HUES6 (cell line): ENCODE measurements at regions not wholly inside any gene's neighbourhood (a gene's known extent, or its start where the extent isn't known, plus 50 kb on each side); places are given as distances from the start of the nearest gene placed in this dataset.

Experiments used
- H3K27ac ChIP-seq: 2 replicates; pipeline ENCODE4 v1.7.0; 2013; ENCODE audit warnings: low read depth, mild to moderate bottlenecking, low read length, inconsistent platforms
- H3K27me3 ChIP-seq: 2 replicates; pipeline ENCODE4 v1.6.1; 2013; ENCODE audit warnings: low read length; ENCODE audit not compliant: control insufficient read depth, insufficient read depth
- H3K36me3 ChIP-seq: 2 replicates; pipeline ENCODE4 v1.6.1; 2013; ENCODE audit warnings: low read length; ENCODE audit not compliant: control insufficient read depth, insufficient read depth
- H3K4me1 ChIP-seq: 2 replicates; pipeline ENCODE4 v1.6.1; 2013; ENCODE audit warnings: low read length; ENCODE audit not compliant: control insufficient read depth, insufficient read depth
- H3K4me3 ChIP-seq: 2 replicates; pipeline ENCODE4 v1.5.1; 2013; ENCODE audit warnings: low read depth, low read length
- H3K9ac ChIP-seq: one replicate; pipeline ENCODE4 v1.6.1; 2013; ENCODE audit warnings: mild to moderate bottlenecking, low read length
- H3K9me3 ChIP-seq: 2 replicates; pipeline ENCODE4 v1.6.1; 2013; ENCODE audit warnings: low read depth, low read length; ENCODE audit not compliant: control insufficient read depth, insufficient read depth

DNA sequence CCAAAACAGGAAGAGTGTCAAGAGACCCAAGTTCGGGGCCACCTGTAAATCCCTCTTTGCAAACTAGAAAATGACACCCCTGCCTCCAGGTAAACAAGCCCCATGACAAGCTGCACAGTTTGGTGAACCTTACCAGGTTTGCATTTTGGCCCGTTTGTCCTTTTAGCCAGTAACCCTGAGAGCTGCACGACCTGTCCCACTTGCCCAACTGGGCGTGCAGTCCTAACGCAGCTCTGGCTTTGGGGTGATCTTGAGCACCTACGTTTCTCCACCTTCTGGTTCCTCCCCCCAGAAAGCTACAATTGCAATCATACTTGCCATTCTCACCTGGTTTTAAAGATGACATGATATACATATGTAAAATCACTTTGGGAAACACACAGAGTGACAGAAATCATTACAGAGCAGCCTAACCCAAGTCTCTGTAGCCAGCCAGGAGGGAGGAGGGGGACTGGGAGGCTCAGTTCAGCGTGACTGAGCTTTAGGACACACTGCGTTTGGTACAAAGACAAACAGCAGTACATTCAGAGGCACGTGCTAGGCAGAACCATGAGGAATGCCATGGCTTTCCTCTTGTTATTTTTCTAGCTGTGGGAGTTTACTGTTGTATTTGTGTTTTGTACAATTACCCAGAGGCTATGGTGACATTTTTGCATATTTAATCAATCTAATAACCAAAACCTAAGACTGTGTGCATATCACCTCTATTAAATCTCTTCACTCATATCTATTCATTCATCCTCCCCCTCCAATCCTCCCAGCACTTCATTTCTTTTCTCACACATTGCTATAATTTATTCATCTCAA, 304.0 kb downstream of the IRS1 start:
- no peak overlapping the region for H3K9ac ChIP-seq
- H3K9me3 ChIP-seq: no peaks in the 10 kb centered on the region

DNA sequence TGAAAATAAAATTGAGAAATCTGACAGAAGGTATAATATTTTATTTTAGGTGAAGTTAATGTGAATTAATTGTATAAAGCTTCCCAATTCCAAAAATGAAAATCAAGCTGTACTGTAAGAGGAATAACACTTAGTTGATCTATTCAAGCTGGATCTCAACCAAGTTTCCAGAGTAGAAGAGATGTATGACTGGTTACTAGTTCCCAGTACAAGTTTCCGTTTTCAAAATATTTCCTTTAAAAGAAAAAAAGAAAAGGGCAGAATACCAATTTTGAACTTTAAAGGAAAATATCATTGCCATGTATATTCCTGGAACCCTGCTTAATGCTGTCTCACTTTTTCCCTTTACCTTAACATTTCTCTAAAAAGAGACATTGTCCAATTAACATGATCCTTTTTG, 308.5 kb downstream of the IRS1 start:
- peaks cover 3% of the 10 kb centered on the region; the same call in 1 of the 2 replicates for H3K4me1 ChIP-seq
- no peaks in the 10 kb centered on the region for H3K27me3 ChIP-seq
- no peak overlapping the region for H3K9ac ChIP-seq
- no peaks in the 10 kb centered on the region for H3K36me3 ChIP-seq
- H3K9me3 ChIP-seq: no peaks in the 10 kb centered on the region
- H3K4me3 ChIP-seq: no peak overlapping the region
- H3K27ac ChIP-seq: no peak overlapping the region

More for the DNA sequence above, 304.0 kb downstream of the IRS1 start:
- Histone ChIP-seq H3K4me1 (peaks cover 3% of the 10 kb centered on the region; the same call in 1 of the 2 replicates), H3K36me3 (no peaks in the 10 kb centered on the region), H3K27ac (no peak overlapping the region), H3K27me3 (no peaks in the 10 kb centered on the region), H3K4me3 (no peak overlapping the region)

DNA sequence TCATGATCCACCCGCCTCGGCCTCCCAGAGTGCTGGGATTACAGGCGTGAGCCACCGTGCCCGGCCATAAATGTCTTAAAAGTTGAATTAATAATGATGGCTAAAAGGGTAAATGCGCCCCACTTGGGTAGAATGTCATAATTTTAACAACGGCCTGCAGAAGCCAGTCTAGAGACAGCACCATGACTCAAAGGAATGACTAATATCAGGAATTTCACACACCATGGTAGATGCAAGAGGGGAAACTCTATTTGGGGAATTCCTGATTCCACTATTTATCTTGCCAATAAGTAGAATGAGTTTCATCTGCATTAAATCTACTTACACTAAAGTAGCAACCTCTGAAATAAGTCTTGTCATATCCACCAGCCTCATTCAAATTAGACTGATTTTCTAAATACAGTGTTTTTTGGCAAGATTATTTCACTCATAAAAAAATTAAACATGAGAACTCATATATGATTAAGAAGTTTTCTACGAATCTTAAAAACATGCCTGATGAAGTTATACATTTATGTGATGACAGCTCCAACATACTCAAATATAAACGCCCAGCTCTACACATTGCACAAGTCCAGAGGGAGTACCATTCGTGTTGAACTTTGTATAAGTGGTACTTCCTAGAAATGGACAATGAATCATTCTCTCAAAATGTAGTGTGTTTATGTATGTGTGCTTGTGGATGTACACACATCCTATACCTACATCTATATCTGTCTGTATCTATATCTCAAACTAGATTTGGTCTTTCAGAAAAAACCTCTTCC, 309.7 kb downstream of the IRS1 start:
- Histone ChIP-seq H3K27ac (no peak overlapping the region), H3K4me3 (no peak overlapping the region), H3K9ac (no peak overlapping the region), H3K4me1 (peaks cover 3% of the 10 kb centered on the region; the same call in 1 of the 2 replicates), H3K9me3 (no peaks in the 10 kb centered on the region), H3K36me3 (no peaks in the 10 kb centered on the region), H3K27me3 (no peaks in the 10 kb centered on the region)

DNA sequence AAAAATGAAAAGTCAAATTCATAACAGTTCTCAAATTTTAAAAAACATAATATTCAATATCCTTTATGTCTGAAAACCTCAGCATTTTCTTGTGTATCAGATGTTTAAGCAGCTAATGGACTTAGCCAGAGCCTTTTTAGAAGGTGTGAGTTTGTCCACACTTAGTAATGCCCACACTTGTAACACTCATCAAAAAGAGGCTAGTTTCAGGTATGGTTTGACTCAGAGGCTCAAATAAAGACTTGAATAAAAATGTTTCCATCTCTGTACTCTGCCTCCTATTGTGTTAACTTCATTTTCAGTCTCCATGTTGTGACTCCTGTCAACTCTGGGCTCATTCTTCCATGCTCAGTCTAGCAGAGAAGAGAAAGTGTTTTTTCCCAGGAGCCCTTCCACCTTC, 311.6 kb downstream of the IRS1 start:
- H3K36me3 ChIP-seq: no peaks in the 10 kb centered on the region
- H3K4me1 ChIP-seq: peaks cover 15% of the 10 kb centered on the region
- H3K27me3 ChIP-seq: no peaks in the 10 kb centered on the region
- no peaks in the 10 kb centered on the region for H3K9me3 ChIP-seq
- H3K27ac ChIP-seq: no peak overlapping the region
- no peak overlapping the region for H3K4me3 ChIP-seq
- H3K9ac ChIP-seq: no peak overlapping the region

DNA sequence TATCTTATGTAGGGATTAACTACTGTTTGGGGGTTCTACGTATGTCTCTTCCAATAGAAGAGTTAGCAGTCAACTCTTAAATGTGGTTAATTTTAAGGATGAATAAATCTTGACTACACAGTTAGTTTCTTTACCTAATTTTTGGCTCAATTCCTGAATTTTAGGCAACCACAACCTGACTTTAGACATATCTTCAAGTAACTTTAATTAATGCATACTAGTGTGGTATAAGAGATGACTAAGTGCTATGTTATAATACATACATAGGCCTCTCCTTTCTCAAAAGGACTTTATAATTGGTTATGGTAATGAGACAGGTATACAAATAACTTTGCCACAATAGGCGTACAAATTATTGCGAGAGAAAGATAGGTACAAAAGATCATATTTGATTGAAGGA, 312.0 kb downstream of the IRS1 start:
- Histone ChIP-seq H3K9ac (no peak overlapping the region), H3K27me3 (no peaks in the 10 kb centered on the region), H3K4me1 (peaks cover 18% of the 10 kb centered on the region), H3K4me3 (no peak overlapping the region), H3K36me3 (no peaks in the 10 kb centered on the region), H3K27ac (no peak overlapping the region), H3K9me3 (no peaks in the 10 kb centered on the region)

DNA sequence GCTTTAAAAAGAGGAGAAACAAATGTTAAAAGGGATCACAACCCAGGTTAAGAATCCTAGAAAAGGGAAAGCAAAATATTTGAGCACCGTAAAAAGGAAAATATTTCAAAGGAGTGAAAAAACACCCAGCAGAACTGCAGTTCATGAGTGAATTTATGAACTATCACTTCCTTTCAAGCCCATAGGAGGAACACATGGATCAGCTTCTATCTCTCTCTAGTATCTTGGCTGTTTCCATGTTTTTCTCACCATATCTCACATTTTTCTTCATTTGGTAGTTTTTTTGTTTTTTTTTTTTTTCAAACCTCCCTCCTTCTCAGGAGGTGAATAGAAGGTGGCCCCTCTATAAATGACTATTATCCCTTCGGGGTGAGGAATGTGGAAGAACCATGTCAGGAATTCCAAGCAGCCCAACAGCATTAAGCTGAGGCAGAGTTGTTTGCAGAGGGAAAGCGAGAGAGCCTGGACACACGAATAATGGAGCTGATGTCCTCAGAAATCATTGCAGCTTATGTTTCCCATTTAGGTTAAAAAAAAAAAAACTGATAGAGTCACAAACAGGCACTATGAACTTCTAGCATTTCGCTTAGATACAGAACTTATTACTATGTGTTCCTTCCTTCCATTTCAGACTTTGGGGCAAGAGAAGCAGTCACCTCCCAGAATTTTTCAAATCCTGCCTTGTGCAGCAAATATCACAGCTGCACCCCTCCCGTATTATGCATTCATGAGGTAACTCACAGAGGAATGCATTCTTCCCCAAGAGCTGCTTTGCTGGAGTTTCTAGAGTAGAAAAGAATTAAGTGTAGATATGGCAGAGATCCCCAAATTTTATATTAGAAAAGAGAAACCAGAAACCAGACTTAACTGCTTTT, 315.6 kb downstream of the IRS1 start:
- Histone ChIP-seq H3K9ac (peak overlapping the region; percentile 54), H3K4me3 (peak overlapping the region; percentile 15), H3K4me1 (peaks cover 38% of the 10 kb centered on the region), H3K9me3 (no peaks in the 10 kb centered on the region), H3K27ac (peak overlapping the region; percentile 86), H3K27me3 (no peaks in the 10 kb centered on the region), H3K36me3 (no peaks in the 10 kb centered on the region)

DNA sequence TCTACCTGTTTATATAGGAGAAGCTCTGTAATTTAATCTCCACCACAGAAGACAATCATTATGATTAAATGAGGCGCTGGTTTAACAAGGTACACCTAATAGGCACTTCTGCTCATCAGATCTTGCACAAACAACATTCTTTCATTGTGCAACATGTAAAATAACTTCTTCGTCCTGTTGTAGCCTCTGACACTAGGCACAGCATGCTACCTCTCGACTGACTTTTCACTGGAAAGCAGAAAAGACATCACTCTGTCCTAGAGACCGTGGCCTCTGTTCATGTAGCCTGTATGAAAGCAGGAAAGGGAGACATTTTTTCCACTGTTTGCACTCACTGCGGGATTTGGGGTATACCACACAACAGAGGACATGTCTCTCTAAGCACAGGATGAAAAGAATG, 316.5 kb downstream of the IRS1 start:
- H3K4me3 ChIP-seq: no peak overlapping the region
- no peaks in the 10 kb centered on the region for H3K9me3 ChIP-seq
- peak overlapping the region; percentile 6 for H3K9ac ChIP-seq
- H3K4me1 ChIP-seq: peaks cover 46% of the 10 kb centered on the region
- no peaks in the 10 kb centered on the region for H3K27me3 ChIP-seq
- no peaks in the 10 kb centered on the region for H3K36me3 ChIP-seq
- peak overlapping the region; percentile 86 for H3K27ac ChIP-seq

DNA sequence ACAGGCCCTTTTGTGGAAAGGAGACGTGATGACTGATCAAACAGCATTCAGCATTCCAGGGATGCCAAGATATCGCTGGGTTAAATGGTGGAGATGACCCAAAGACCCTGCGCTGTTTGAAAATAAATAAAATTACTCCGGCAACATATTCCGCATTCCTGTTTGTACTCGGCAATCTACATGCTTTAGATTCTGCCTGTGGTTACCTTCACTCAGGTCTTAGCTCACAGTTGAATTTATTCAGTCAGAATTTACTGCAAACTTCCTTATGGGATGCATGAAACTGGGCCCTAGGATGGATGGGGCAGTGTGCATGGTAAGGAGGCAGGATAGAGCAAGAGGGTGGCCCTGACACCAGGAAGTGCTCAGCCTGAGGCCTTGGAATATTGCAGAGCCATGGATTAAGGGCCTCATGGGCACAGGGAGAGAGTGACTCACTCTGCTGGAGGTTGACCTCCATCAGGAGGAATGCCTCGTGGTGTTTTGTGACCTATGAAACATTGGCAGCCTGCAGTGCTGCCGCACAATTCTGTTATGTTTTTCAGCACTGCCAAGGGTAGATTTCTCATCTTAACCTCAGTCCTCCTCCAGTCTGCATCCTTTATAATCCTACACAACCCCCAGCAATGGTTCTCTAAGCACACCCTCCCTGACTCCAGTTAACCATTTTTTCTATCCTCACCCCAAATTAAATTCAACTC, 321.4 kb downstream of the IRS1 start:
- H3K27ac ChIP-seq: peak overlapping the region; percentile 83; the same call in 1 of the 2 replicates
- H3K4me1 ChIP-seq: peaks cover 48% of the 10 kb centered on the region
- H3K9me3 ChIP-seq: peaks cover under 1% of the 10 kb centered on the region; the same call in 1 of the 2 replicates
- H3K9ac ChIP-seq: peak overlapping the region; percentile 34
- H3K27me3 ChIP-seq: no peaks in the 10 kb centered on the region
- H3K4me3 ChIP-seq: no peak overlapping the region
- no peaks in the 10 kb centered on the region for H3K36me3 ChIP-seq

DNA sequence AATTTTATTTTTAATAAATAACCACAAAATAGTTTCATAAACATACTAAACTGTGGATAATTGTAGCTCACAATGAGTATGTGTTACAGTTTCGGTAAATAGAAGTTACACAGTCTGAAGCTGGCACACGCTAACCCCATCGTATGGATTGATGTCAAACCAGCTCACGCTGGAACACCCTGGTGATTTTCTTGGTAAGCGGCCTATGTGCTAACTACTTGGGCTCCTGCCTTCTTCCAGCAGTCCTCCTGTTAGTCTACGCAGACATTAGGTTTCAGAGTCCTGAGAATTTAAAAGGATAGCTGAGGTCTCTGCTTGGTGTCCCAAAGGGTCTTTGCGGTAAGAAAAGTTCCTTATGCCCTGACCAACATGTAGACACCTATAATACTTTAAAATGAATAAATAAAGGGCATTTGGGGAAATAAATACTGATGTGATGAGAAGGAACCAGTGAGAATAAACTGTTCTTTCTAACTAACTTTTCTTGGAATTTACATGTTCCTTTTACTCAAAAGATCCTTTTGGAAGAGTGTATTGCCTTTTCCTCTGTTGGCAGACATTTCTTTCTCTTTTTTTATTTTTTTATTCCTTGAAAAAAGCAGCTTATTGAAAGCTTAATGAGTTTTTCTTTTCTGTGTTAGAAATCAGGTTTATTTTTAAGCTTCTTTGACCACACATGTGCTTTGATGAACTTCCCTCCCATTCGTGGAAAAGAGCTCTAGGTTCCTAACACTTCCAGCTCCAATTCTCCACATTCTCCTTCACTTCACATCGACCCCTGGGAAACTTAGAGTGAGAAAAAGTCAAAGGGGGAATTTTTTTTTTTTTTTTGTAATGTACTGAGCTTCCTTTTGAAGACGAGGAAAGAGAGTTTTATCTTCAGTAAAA, 322.2 kb downstream of the IRS1 start:
- Histone ChIP-seq H3K36me3 (no peaks in the 10 kb centered on the region), H3K9me3 (peaks cover 5% of the 10 kb centered on the region; the same call in 1 of the 2 replicates), H3K4me1 (peaks cover 40% of the 10 kb centered on the region), H3K27ac (peak overlapping the region; percentile 83; the same call in 1 of the 2 replicates), H3K27me3 (no peaks in the 10 kb centered on the region), H3K4me3 (no peak overlapping the region), H3K9ac (no peak overlapping the region)
